ENCODE measurements at regions not wholly inside any gene's neighbourhood (a gene's known extent, or its start where the extent isn't known, plus 50 kb on each side); places are given as distances from the start of the nearest gene placed in this dataset.

GRCh38 chr1:181187337-181188126, 99.0 kb downstream of the IER5 start:
- no peak for TF ChIP-seq CTCF (IDR thresholded peaks at IDR 0.05)
- no peak overlapping the region for H3K27ac ChIP-seq (ENCODE audit: low read depth in 1 of 2, low read length in 2 of 2)
- Mint-ChIP-seq H3K36me3 (no peaks in the 10 kb centered on the region), H3K27me3 (ENCODE audit: low read depth in 3 of 3) (peaks cover 7 to 18% (median 16%) of the 10 kb centered on the region in 3 donors), H3K9me3 (peaks cover 0 to 2% (median 0%) of the 10 kb centered on the region in 7 donors), H3K4me1 (peaks cover 5% of the 10 kb centered on the region), H3K4me3 (no peak overlapping the region), H3K27ac (no peak overlapping the region)
- H4K20me1 ChIP-seq (ENCODE audit: insufficient read depth, low read length), result no peaks in the 10 kb centered on the region
- no peaks in the 10 kb centered on the region for H3K36me3 ChIP-seq (replicated peaks in 1 of 2; ENCODE audit: control insufficient read depth in 1 of 2, insufficient read depth in 2 of 2, low read length in 2 of 2)
- peaks cover 0 to 7% of the 10 kb centered on the region in 2 donors for H3K4me1 ChIP-seq (ENCODE audit: control insufficient read depth in 1 of 2, insufficient read depth in 2 of 2, low read length in 2 of 2)
- peaks cover 0 to 2% of the 10 kb centered on the region in 2 donors for H3K27me3 ChIP-seq (ENCODE audit: control insufficient read depth in 2 of 2, insufficient read depth in 2 of 2, low read length in 2 of 2)
- no peak for DNase-seq
- intact Hi-C loops (cut with micrococcal nuclease), result no loop called here
- H2AFZ ChIP-seq (ENCODE audit: insufficient read depth, low read depth, low read length, poor library complexity, severe bottlenecking), result no peak overlapping the region
- no peak overlapping the region for H3K9ac ChIP-seq (ENCODE audit: insufficient read depth, low read length, poor library complexity, severe bottlenecking)
- no peaks in the 10 kb centered on the region for H3K9me3 ChIP-seq (replicated peaks in 1 of 2; ENCODE audit: control insufficient read depth in 1 of 2, insufficient read depth in 1 of 2, low read length in 2 of 2)
- no peak overlapping the region for H3K4me2 ChIP-seq (replicated peaks; ENCODE audit: extremely low read depth, low read length, poor library complexity, severe bottlenecking)
- 46% methylated on average over 4 of the region's 7 CpGs for WGBS (ENCODE audit: insufficient coverage)
- H3K4me3 ChIP-seq (replicated peaks in 1 of 3; ENCODE audit: low read depth in 2 of 3, low read length in 3 of 3), result no peak overlapping the region
- H3K79me2 ChIP-seq (ENCODE audit: insufficient read depth, low read length), result no peaks in the 10 kb centered on the region

- H3K4me1 Mint-ChIP-seq, result peaks cover 5% of the 10 kb centered on the region
- H3K36me3 ChIP-seq (replicated peaks in 1 of 2; ENCODE audit: control insufficient read depth in 1 of 2, insufficient read depth in 2 of 2, low read length in 2 of 2), result no peaks in the 10 kb centered on the region
- intact Hi-C loops (cut with micrococcal nuclease), result no loop called here
- peaks cover 0 to 7% of the 10 kb centered on the region in 2 donors for H3K4me1 ChIP-seq (ENCODE audit: control insufficient read depth in 1 of 2, insufficient read depth in 2 of 2, low read length in 2 of 2)
- H3K27ac ChIP-seq (ENCODE audit: low read depth in 1 of 2, low read length in 2 of 2), result no peak overlapping the region
- H3K9me3 ChIP-seq (replicated peaks in 1 of 2; ENCODE audit: control insufficient read depth in 1 of 2, insufficient read depth in 1 of 2, low read length in 2 of 2), result no peaks in the 10 kb centered on the region
- no peak overlapping the region for H3K9ac ChIP-seq (ENCODE audit: insufficient read depth, low read length, poor library complexity, severe bottlenecking)
- H3K4me3 Mint-ChIP-seq, result no peak overlapping the region
- peaks cover 0 to 2% of the 10 kb centered on the region in 2 donors for H3K27me3 ChIP-seq (ENCODE audit: control insufficient read depth in 2 of 2, insufficient read depth in 2 of 2, low read length in 2 of 2)
- H3K27me3 Mint-ChIP-seq (ENCODE audit: low read depth in 3 of 3), result peaks cover 6 to 17% (median 14%) of the 10 kb centered on the region in 3 donors
- H3K79me2 ChIP-seq (ENCODE audit: insufficient read depth, low read length), result no peaks in the 10 kb centered on the region
- no peak overlapping the region for H3K4me2 ChIP-seq (replicated peaks; ENCODE audit: extremely low read depth, low read length, poor library complexity, severe bottlenecking)
- peaks cover 0 to 2% (median 0%) of the 10 kb centered on the region in 7 donors for H3K9me3 Mint-ChIP-seq
- H2AFZ ChIP-seq (ENCODE audit: insufficient read depth, low read depth, low read length, poor library complexity, severe bottlenecking), result no peak overlapping the region
- no peak overlapping the region for H3K4me3 ChIP-seq (replicated peaks in 1 of 3; ENCODE audit: low read depth in 2 of 3, low read length in 3 of 3)
- DNase-seq, result no peak
- H3K27ac Mint-ChIP-seq, result no peak overlapping the region
- no peaks in the 10 kb centered on the region for H3K36me3 Mint-ChIP-seq
- H4K20me1 ChIP-seq (ENCODE audit: insufficient read depth, low read length), result no peaks in the 10 kb centered on the region
- 100% methylated on average over 2 of the region's 7 CpGs for WGBS (ENCODE audit: insufficient coverage)
- no peak for TF ChIP-seq CTCF (IDR thresholded peaks at IDR 0.05)
Observed at GRCh38 chr1:181189245-181189644, 100.7 kb downstream of the IER5 start.

Data from CD14-positive monocyte (primary cell).